KMS-11 (cell line): ENCODE measurements at regions not wholly inside any gene's neighbourhood (a gene's known extent, or its start where the extent isn't known, plus 50 kb on each side); places are given as distances from the start of the nearest gene placed in this dataset.

Experiments used
- H2AFZ ChIP-seq: fragments of 200-600 bp; sonication (generic); 2 replicates; pipeline ENCODE4 v1.6.1; 2016; ENCODE audit warnings: antibody characterized with exemption, mixed run types, low read depth
- H3K27ac ChIP-seq: fragments of 200-600 bp; sonication (generic); 2 replicates; pipeline ENCODE4 v1.6.1; 2016; ENCODE audit warnings: mild to moderate bottlenecking, mixed run types
- H3K27me3 ChIP-seq: fragments of 200-600 bp; sonication (generic); 2 replicates; pipeline ENCODE4 v1.6.1; 2017; ENCODE audit warnings: mild to moderate bottlenecking, low read depth, mixed run types, moderate library complexity; ENCODE audit not compliant: insufficient read depth
- H3K36me3 ChIP-seq: fragments of 200-600 bp; sonication (generic); 2 replicates; pipeline ENCODE4 v1.6.1; 2017; ENCODE audit warnings: mild to moderate bottlenecking, mixed run types; ENCODE audit not compliant: insufficient read depth
- H3K4me1 ChIP-seq: fragments of 200-600 bp; sonication (generic); 2 replicates; pipeline ENCODE4 v1.6.1; 2016; ENCODE audit warnings: mild to moderate bottlenecking, low read depth, mixed run types; ENCODE audit not compliant: poor library complexity, severe bottlenecking
- H3K4me2 ChIP-seq: fragments of 200-600 bp; sonication (generic); 2 replicates; pipeline ENCODE4 v1.7.0; 2016; ENCODE audit warnings: mild to moderate bottlenecking, mixed run types
- H3K4me3 ChIP-seq: fragments of 200-600 bp; sonication (generic); IDR thresholded peaks from 2 replicates; pipeline ENCODE4 v1.6.1; 2017; ENCODE audit warnings: low read depth, low read length, mixed read lengths; ENCODE audit not compliant: insufficient read depth
- H3K79me2 ChIP-seq: fragments of 200-600 bp; sonication (generic); 2 replicates; pipeline ENCODE4 v1.6.1; 2016; ENCODE audit warnings: low read depth, mixed run types; ENCODE audit not compliant: insufficient read depth
- H3K9ac ChIP-seq: fragments of 200-600 bp; sonication (generic); 2 replicates; pipeline ENCODE4 v1.6.1; 2016; ENCODE audit warnings: mild to moderate bottlenecking, mixed run types
- H4K20me1 ChIP-seq: fragments of 200-600 bp; sonication (generic); 2 replicates; pipeline ENCODE4 v1.6.1; 2016; ENCODE audit warnings: mild to moderate bottlenecking, mixed run types; ENCODE audit not compliant: insufficient read depth
- TF ChIP-seq, protein P1 (sequence below): fragments of 200-600 bp; sonication (generic); conservative IDR thresholded peaks from 2 replicates; pipeline ENCODE4 v1.6.1; 2017; ENCODE audit warnings: low read depth, mild to moderate bottlenecking, antibody characterized with exemption, low read length, moderate library complexity, mixed read lengths

DNA sequence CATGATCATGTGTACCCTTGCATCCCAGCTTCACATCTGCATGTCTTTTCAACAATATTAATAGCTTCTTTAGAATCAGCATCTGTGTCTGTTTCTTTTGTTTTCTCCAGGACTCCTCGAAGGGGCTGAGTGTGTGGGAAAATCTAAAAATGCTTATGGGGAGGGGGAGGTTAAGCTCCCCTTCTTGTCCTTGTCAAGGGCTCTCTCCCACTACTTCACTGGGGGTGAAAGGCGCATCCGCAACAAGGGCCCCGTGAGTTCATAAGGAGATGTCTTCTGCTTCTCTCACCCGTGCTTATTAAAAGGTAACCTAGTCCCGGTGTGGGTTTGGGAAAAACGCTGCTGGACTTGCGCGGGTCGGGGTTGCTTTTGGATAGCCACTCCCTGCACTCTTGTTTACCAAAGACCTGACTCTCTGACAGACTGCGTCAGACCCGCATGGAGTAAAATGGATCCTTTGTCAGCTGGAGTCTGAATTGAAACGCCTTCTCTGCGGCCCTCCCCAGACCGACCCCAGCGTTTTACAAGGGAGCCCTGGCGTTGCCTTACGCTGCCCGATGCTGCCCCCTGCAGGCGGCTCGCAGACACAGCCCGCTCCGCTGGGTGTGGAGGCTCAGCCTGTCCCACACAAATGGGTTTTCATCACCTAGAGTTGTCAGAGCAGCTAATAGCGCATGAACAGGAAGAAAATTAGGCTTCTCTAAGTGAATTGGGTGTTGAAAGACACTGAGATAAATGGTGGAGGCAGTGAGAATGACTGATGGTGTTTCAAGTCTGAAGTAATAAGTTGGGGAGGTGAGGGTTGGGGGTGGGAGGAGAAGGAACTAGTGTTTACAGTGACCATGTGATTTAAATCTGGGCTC, 53.8 kb downstream of the IER5 start:
- no peaks in the 10 kb centered on the region for H3K79me2 ChIP-seq
- no peaks in the 10 kb centered on the region for H3K4me1 ChIP-seq
- H2AFZ ChIP-seq = no peak overlapping the region
- H3K27ac ChIP-seq = no peak overlapping the region
- H3K36me3 ChIP-seq = no peaks in the 10 kb centered on the region
- TF ChIP-seq, protein P1, sequence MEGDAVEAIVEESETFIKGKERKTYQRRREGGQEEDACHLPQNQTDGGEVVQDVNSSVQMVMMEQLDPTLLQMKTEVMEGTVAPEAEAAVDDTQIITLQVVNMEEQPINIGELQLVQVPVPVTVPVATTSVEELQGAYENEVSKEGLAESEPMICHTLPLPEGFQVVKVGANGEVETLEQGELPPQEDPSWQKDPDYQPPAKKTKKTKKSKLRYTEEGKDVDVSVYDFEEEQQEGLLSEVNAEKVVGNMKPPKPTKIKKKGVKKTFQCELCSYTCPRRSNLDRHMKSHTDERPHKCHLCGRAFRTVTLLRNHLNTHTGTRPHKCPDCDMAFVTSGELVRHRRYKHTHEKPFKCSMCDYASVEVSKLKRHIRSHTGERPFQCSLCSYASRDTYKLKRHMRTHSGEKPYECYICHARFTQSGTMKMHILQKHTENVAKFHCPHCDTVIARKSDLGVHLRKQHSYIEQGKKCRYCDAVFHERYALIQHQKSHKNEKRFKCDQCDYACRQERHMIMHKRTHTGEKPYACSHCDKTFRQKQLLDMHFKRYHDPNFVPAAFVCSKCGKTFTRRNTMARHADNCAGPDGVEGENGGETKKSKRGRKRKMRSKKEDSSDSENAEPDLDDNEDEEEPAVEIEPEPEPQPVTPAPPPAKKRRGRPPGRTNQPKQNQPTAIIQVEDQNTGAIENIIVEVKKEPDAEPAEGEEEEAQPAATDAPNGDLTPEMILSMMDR = peak; percentile 99
- H3K27me3 ChIP-seq = peaks cover 11% of the 10 kb centered on the region; the same call in 1 of the 2 replicates
- H4K20me1 ChIP-seq = no peaks in the 10 kb centered on the region
- H3K4me2 ChIP-seq = no peak overlapping the region
- H3K4me3 ChIP-seq = no peak overlapping the region
- no peak overlapping the region for H3K9ac ChIP-seq

DNA sequence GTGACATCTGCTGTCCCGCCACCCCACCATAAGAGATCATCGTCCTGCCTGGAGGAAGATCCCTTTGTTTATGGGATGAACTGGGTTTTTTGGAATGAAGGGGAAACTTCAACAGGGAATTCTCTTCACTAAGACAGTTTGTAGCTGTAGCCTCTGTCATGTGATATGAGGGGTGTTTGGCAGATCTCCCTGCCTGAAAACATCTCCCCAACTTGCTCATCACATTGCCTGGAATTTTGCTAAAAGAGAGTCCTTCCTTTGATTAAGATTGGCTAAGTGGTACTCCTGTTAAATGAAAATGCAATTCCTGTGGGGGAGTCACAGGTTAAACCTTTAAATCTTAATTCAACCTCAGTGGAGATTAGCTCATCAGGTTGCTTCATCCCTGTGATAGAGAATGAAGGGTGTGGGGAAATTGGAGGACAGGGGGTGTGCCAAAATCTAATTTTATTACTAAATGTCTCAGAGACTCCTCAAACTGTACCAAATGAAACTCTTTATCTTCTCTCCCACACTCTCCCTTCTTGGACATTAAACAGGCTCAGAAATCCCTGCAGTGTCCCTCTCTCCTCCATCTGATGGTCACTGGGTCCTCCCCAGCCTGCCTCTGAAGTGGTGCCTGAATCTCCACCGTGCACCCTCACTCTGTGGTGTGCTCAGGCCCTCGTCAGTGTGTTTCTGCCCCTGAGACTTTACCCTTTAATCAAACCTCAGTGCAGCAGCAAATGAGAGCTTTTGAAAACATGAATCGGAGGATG, 54.8 kb downstream of the IER5 start:
- Histone ChIP-seq H3K9ac (no peak overlapping the region), H3K27ac (no peak overlapping the region), H3K4me2 (no peak overlapping the region), H3K79me2 (no peaks in the 10 kb centered on the region), H2AFZ (no peak overlapping the region), H3K4me1 (no peaks in the 10 kb centered on the region), H3K27me3 (peaks cover 11% of the 10 kb centered on the region; the same call in 1 of the 2 replicates), H4K20me1 (no peaks in the 10 kb centered on the region), H3K36me3 (no peaks in the 10 kb centered on the region), H3K4me3 (no peak overlapping the region)
- TF ChIP-seq, protein P1 = no peak

- Histone ChIP-seq H3K27me3 (peaks cover 11% of the 10 kb centered on the region; the same call in 1 of the 2 replicates), H2AFZ (no peak overlapping the region), H3K79me2 (no peaks in the 10 kb centered on the region), H3K9ac (no peak overlapping the region), H4K20me1 (no peaks in the 10 kb centered on the region), H3K4me2 (no peak overlapping the region), H3K36me3 (no peaks in the 10 kb centered on the region), H3K27ac (no peak overlapping the region), H3K4me1 (peaks cover 8% of the 10 kb centered on the region), H3K4me3 (no peak overlapping the region)
- TF ChIP-seq, protein P1 = no peak
Observed at GRCh38 chr1:181144238-181144637, 55.7 kb downstream of the IER5 start.

- Histone ChIP-seq H2AFZ (no peak overlapping the region), H3K4me1 (peaks cover 52% of the 10 kb centered on the region), H3K27me3 (peaks cover 22% of the 10 kb centered on the region; the same call in 1 of the 2 replicates), H3K27ac (no peak overlapping the region), H3K79me2 (no peaks in the 10 kb centered on the region), H3K4me2 (peak overlapping the region; percentile 55; the same call in 1 of the 2 replicates), H3K36me3 (no peaks in the 10 kb centered on the region), H3K4me3 (no peak overlapping the region), H4K20me1 (no peaks in the 10 kb centered on the region), H3K9ac (no peak overlapping the region)
- TF ChIP-seq, protein P1 = no peak
Observed at GRCh38 chr1:181148636-181149035, 60.1 kb downstream of the IER5 start.
